Natural killer cell treated with Interleukin-12 subunit alpha and Interleukin-12 subunit beta and Interleukin-15 and Interleukin-18, amount 100 ng/mL, for 72 hours (primary cell): ENCODE measurements at regions not wholly inside any gene's neighbourhood (a gene's known extent, or its start where the extent isn't known, plus 50 kb on each side); places are given as distances from the start of the nearest gene placed in this dataset.

Experiments
- ATAC-seq, 2 donors: fragments of 150-1000 bp; cut with Tn5 transposase in 1 of 2; sonication (Bioruptor Pico), chemical (Tn5 transposase) in 1 of 2; 2 replicates each; pipeline ENCODE4 v1.10.0; 2021
- DNase-seq: peaks from one replicate; pipeline ENCODE4 v3.0.0; 2022; ENCODE audit warnings: low spot score
- H3K27ac Mint-ChIP-seq, 2 donors: 1 replicate in 1 of 2; 2 replicates in 1 of 2; pipeline ENCODE4 v1.8.0; 2022; ENCODE audit warnings: mixed read lengths in 2 of 2, mild to moderate bottlenecking in 1 of 2, moderate library complexity in 1 of 2
- H3K27me3 Mint-ChIP-seq, 2 donors: 1 replicate in 1 of 2; 2 replicates in 1 of 2; pipeline ENCODE4 v1.8.0; 2022; ENCODE audit warnings: mixed read lengths in 2 of 2
- H3K36me3 Mint-ChIP-seq: one replicate; pipeline ENCODE4 v1.8.0; 2022; ENCODE audit warnings: mixed read lengths
- H3K4me1 Mint-ChIP-seq, 2 donors: 1 replicate in 1 of 2; 2 replicates in 1 of 2; pipeline ENCODE4 v1.8.0; 2022; ENCODE audit warnings: low read depth in 2 of 2, mixed read lengths in 2 of 2, mild to moderate bottlenecking in 1 of 2
- H3K4me3 Mint-ChIP-seq: one replicate; pipeline ENCODE4 v1.8.0; 2022; ENCODE audit warnings: mixed read lengths
- H3K9me3 Mint-ChIP-seq: 2 replicates; pipeline ENCODE4 v1.8.0; 2022; ENCODE audit warnings: mixed read lengths

- H3K9me3 Mint-ChIP-seq, result no peaks in the 10 kb centered on the region
- H3K27ac Mint-ChIP-seq, result no peak overlapping the region
- DNase-seq, result no peak
- H3K4me3 Mint-ChIP-seq, result no peak overlapping the region
- H3K36me3 Mint-ChIP-seq, result no peaks in the 10 kb centered on the region
- ATAC-seq, result no peak
- peaks cover 0 to 2% of the 10 kb centered on the region in 2 donors for H3K27me3 Mint-ChIP-seq
- no peaks in the 10 kb centered on the region for H3K4me1 Mint-ChIP-seq
Measured at GRCh38 chr5:57680686-57681085, 198.1 kb upstream of the ACTBL2 start.

GRCh38 chr5:57677235-57677634 is 194.6 kb upstream of the ACTBL2 start:
- Mint-ChIP-seq H3K4me1 (no peaks in the 10 kb centered on the region), H3K9me3 (no peaks in the 10 kb centered on the region)

GRCh38 chr5:57676222-57677098 is 193.8 kb upstream of the ACTBL2 start:
- Mint-ChIP-seq H3K4me1 (no peaks in the 10 kb centered on the region), H3K4me3 (no peak overlapping the region), H3K36me3 (no peaks in the 10 kb centered on the region), H3K27ac (no peak overlapping the region), H3K9me3 (no peaks in the 10 kb centered on the region), H3K27me3 (peaks cover 0 to 5% of the 10 kb centered on the region in 2 donors)
- DNase-seq, result no peak
- no peak for ATAC-seq

More at GRCh38 chr5:57677235-57677634, 194.6 kb upstream of the ACTBL2 start:
- Mint-ChIP-seq H3K27ac (no peak overlapping the region), H3K27me3 (peaks cover 0 to 5% of the 10 kb centered on the region in 2 donors), H3K4me3 (no peak overlapping the region), H3K36me3 (no peaks in the 10 kb centered on the region)
- ATAC-seq, result no peak
- no peak for DNase-seq

- H3K4me3 Mint-ChIP-seq, result no peak overlapping the region
- no peaks in the 10 kb centered on the region for H3K9me3 Mint-ChIP-seq
- ATAC-seq, result no peak
- H3K36me3 Mint-ChIP-seq, result no peaks in the 10 kb centered on the region
- no peaks in the 10 kb centered on the region for H3K4me1 Mint-ChIP-seq
- peaks cover 0 to 5% of the 10 kb centered on the region in 2 donors for H3K27me3 Mint-ChIP-seq
- H3K27ac Mint-ChIP-seq, result no peak overlapping the region
- DNase-seq, result no peak
Measured at GRCh38 chr5:57675236-57675635, 192.6 kb upstream of the ACTBL2 start.

GRCh38 chr5:57671371-57671770 is 188.8 kb upstream of the ACTBL2 start:
- H3K36me3 Mint-ChIP-seq, result no peaks in the 10 kb centered on the region
- no peak overlapping the region for H3K4me3 Mint-ChIP-seq
- DNase-seq (no peak), ATAC-seq (no peak)
- H3K27me3 Mint-ChIP-seq, result peaks cover 0 to 5% of the 10 kb centered on the region in 2 donors
- no peak overlapping the region for H3K27ac Mint-ChIP-seq
- no peaks in the 10 kb centered on the region for H3K9me3 Mint-ChIP-seq
- H3K4me1 Mint-ChIP-seq, result no peaks in the 10 kb centered on the region

GRCh38 chr5:57666582-57666981 is 184.0 kb upstream of the ACTBL2 start:
- Mint-ChIP-seq H3K27me3 (peaks cover 8 to 13% of the 10 kb centered on the region in 2 donors), H3K4me1 (no peaks in the 10 kb centered on the region), H3K36me3 (no peaks in the 10 kb centered on the region), H3K9me3 (no peaks in the 10 kb centered on the region), H3K27ac (no peak overlapping the region), H3K4me3 (no peak overlapping the region)
- DNase-seq, result no peak
- ATAC-seq, result no peak

GRCh38 chr5:57665146-57665936 is 182.7 kb upstream of the ACTBL2 start:
- no peaks in the 10 kb centered on the region for H3K36me3 Mint-ChIP-seq
- DNase-seq (no peak), ATAC-seq (no peak)
- peaks cover 11 to 16% of the 10 kb centered on the region in 2 donors for H3K27me3 Mint-ChIP-seq
- no peak overlapping the region for H3K27ac Mint-ChIP-seq
- no peaks in the 10 kb centered on the region for H3K9me3 Mint-ChIP-seq
- H3K4me3 Mint-ChIP-seq, result no peak overlapping the region
- H3K4me1 Mint-ChIP-seq, result no peaks in the 10 kb centered on the region

- ATAC-seq (no peak), DNase-seq (no peak)
- Mint-ChIP-seq H3K27ac (no peak overlapping the region), H3K9me3 (no peaks in the 10 kb centered on the region), H3K27me3 (peaks cover 11 to 16% of the 10 kb centered on the region in 2 donors), H3K4me3 (no peak overlapping the region), H3K36me3 (no peaks in the 10 kb centered on the region), H3K4me1 (no peaks in the 10 kb centered on the region)
Measured at GRCh38 chr5:57664700-57665099, 182.1 kb upstream of the ACTBL2 start.

GRCh38 chr5:57663466-57663865 is 180.9 kb upstream of the ACTBL2 start:
- H3K36me3 Mint-ChIP-seq, result no peaks in the 10 kb centered on the region
- no peaks in the 10 kb centered on the region for H3K9me3 Mint-ChIP-seq
- no peaks in the 10 kb centered on the region for H3K4me1 Mint-ChIP-seq
- no peak for DNase-seq
- ATAC-seq, result no peak
- H3K27ac Mint-ChIP-seq, result no peak overlapping the region
- no peak overlapping the region for H3K4me3 Mint-ChIP-seq
- peaks cover 11 to 16% of the 10 kb centered on the region in 2 donors for H3K27me3 Mint-ChIP-seq

GRCh38 chr5:57662991-57663390 is 180.4 kb upstream of the ACTBL2 start:
- no peaks in the 10 kb centered on the region for H3K9me3 Mint-ChIP-seq
- H3K4me1 Mint-ChIP-seq, result no peaks in the 10 kb centered on the region
- peaks cover 11 to 16% of the 10 kb centered on the region in 2 donors for H3K27me3 Mint-ChIP-seq
- H3K4me3 Mint-ChIP-seq, result no peak overlapping the region
- H3K27ac Mint-ChIP-seq, result no peak overlapping the region
- no peak for ATAC-seq
- no peaks in the 10 kb centered on the region for H3K36me3 Mint-ChIP-seq
- DNase-seq, result no peak

- DNase-seq, result no peak
- no peaks in the 10 kb centered on the region for H3K4me1 Mint-ChIP-seq
- H3K9me3 Mint-ChIP-seq, result no peaks in the 10 kb centered on the region
- H3K27me3 Mint-ChIP-seq, result peaks cover 11 to 16% of the 10 kb centered on the region in 2 donors
- no peaks in the 10 kb centered on the region for H3K36me3 Mint-ChIP-seq
- no peak for ATAC-seq
- H3K4me3 Mint-ChIP-seq, result no peak overlapping the region
- H3K27ac Mint-ChIP-seq, result no peak overlapping the region
Measured at GRCh38 chr5:57659886-57660285, 177.3 kb upstream of the ACTBL2 start.

GRCh38 chr5:57658018-57658417 is 175.4 kb upstream of the ACTBL2 start:
- DNase-seq (no peak), ATAC-seq (no peak)
- H3K27ac Mint-ChIP-seq, result no peak overlapping the region
- no peak overlapping the region for H3K4me3 Mint-ChIP-seq
- H3K27me3 Mint-ChIP-seq, result peaks cover 6 to 12% of the 10 kb centered on the region in 2 donors
- H3K4me1 Mint-ChIP-seq, result no peaks in the 10 kb centered on the region
- no peaks in the 10 kb centered on the region for H3K36me3 Mint-ChIP-seq
- no peaks in the 10 kb centered on the region for H3K9me3 Mint-ChIP-seq

- no peak overlapping the region for H3K4me3 Mint-ChIP-seq
Measured at GRCh38 chr5:57655228-57655627, 172.6 kb upstream of the ACTBL2 start.

GRCh38 chr5:57653636-57654290 is 171.2 kb upstream of the ACTBL2 start:
- Mint-ChIP-seq H3K27me3 (peaks cover 2 to 7% of the 10 kb centered on the region in 2 donors), H3K36me3 (peaks cover 4% of the 10 kb centered on the region), H3K9me3 (no peaks in the 10 kb centered on the region), H3K4me1 (no peaks in the 10 kb centered on the region), H3K27ac (no peak overlapping the region), H3K4me3 (no peak overlapping the region)
- no peak for ATAC-seq
- DNase-seq, result no peak

More at GRCh38 chr5:57655228-57655627, 172.6 kb upstream of the ACTBL2 start:
- H3K9me3 Mint-ChIP-seq, result no peaks in the 10 kb centered on the region
- no peaks in the 10 kb centered on the region for H3K4me1 Mint-ChIP-seq
- peaks cover 1 to 2% of the 10 kb centered on the region in 2 donors for H3K27me3 Mint-ChIP-seq
- no peak for ATAC-seq
- no peak for DNase-seq
- H3K36me3 Mint-ChIP-seq, result peaks cover under 1% of the 10 kb centered on the region
- H3K27ac Mint-ChIP-seq, result no peak overlapping the region
